ENCODE measurements at regions not wholly inside any gene's neighbourhood (a gene's known extent, or its start where the extent isn't known, plus 50 kb on each side); places are given as distances from the start of the nearest gene placed in this dataset.
A peak's percentile ranks its signal among the peaks of the same experiment; 100 is the strongest.

GRCh38 chr17:37839196-37839978 lies 84.8 kb upstream of the TBC1D3K start:
- no peak for DNase-seq (ENCODE audit: insufficient read length)
- no peak for FAIRE-seq
- TF ChIP-seq POLR2AphosphoS5 (IDR thresholded peaks at IDR 0.05; ENCODE audit: low read depth, low read length), result no peak
- TF ChIP-seq TAF1 (IDR thresholded peaks at IDR 0.05; ENCODE audit: borderline replicate concordance, low read depth, low read length), result no peak
- no peak for TF ChIP-seq POLR2A (IDR thresholded peaks at IDR 0.05; ENCODE audit: low read depth, low read length)

DNA sequence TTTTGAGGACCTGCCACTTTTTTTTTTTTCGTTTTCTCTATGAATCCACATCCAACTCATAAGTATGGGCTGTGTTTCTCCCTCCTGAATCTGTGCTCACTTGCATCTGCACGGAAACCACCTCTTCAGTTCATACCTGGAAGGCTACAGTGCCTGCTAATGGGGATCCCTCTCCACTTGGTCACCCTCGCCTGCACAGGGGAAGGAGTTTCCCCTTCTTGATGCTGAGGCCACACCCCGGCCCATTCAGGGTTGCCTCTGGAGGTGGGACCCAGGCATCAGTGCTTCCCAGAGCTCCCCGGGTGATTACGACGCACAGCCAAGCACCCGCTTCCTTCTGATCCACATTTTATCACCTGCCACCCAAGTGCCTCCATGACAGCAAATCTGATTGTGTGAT lies 85.9 kb upstream of the TBC1D3K start:
- DNase-seq (ENCODE audit: insufficient read length) (no peak), FAIRE-seq (no peak)
- TF ChIP-seq POLR2AphosphoS5 (IDR thresholded peaks at IDR 0.05; ENCODE audit: low read depth, low read length) (no peak), TAF1 (IDR thresholded peaks at IDR 0.05; ENCODE audit: borderline replicate concordance, low read depth, low read length) (no peak), POLR2A (IDR thresholded peaks at IDR 0.05; ENCODE audit: low read depth, low read length) (no peak)

GRCh38 chr17:37836593-37836992 lies 87.6 kb upstream of the TBC1D3K start:
- FAIRE-seq (no peak), DNase-seq (ENCODE audit: insufficient read length) (no peak)
- TF ChIP-seq TAF1 (IDR thresholded peaks at IDR 0.05; ENCODE audit: borderline replicate concordance, low read depth, low read length), result no peak
- TF ChIP-seq POLR2A (IDR thresholded peaks at IDR 0.05; ENCODE audit: low read depth, low read length), result no peak
- TF ChIP-seq POLR2AphosphoS5 (IDR thresholded peaks at IDR 0.05; ENCODE audit: low read depth, low read length), result no peak

DNA sequence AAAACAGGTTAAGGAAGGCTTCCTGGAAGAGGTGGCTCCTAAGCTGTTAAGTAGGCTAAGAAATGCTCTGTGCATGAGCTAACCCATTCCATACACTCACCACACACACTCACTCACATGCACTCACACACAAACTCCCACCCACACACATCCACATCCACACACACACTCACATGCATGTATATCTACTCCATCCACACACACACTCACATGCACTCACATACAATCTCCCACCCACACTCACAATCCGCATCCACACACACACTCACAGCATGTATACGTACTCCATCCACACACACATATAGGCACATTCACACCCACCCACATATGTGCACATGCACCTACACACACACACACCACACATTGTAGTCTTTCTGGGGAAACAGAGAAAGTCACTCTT lies 89.3 kb upstream of the HNF1B start:
- DNase-seq (ENCODE audit: insufficient read length), result no peak
- FAIRE-seq, result no peak
- no peak for TF ChIP-seq TAF1 (IDR thresholded peaks at IDR 0.05; ENCODE audit: borderline replicate concordance, low read depth, low read length)
- no peak for TF ChIP-seq POLR2AphosphoS5 (IDR thresholded peaks at IDR 0.05; ENCODE audit: low read depth, low read length)
- TF ChIP-seq POLR2A (IDR thresholded peaks at IDR 0.05; ENCODE audit: low read depth, low read length), result no peak

DNA sequence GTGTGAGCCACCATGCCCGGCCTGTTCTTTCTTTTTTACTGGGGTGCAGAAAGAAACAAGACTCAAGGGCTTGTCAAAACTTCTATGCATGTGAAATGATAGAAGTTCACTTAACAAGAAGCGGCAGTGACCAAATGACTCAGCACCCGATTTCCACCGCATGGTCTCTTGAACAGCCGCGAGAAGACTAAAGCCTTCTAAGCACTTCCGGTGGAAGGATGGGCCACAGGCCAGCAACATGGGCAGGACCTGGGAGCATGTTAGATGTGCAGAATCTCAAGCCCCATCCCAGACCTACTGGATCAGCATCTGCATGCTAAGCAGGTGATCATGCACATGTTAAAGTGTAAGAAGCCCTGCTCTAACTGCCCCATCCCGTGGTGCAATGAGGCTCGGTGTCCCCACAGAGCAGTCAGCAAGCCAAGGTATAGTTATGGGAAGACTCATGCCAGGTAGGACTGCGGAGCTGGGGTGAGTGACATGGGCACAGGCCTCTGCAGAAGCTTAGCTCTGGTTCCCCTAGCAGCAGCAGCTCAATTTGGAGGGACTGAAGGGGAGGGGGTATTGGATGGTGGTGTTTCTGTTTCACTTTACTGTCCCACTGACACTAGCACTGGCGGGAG lies 88.5 kb upstream of the HNF1B start:
- no peak for TF ChIP-seq POLR2A (IDR thresholded peaks at IDR 0.05; ENCODE audit: low read depth, low read length)
- TF ChIP-seq POLR2AphosphoS5 (IDR thresholded peaks at IDR 0.05; ENCODE audit: low read depth, low read length), result no peak
- no peak for TF ChIP-seq TAF1 (IDR thresholded peaks at IDR 0.05; ENCODE audit: borderline replicate concordance, low read depth, low read length)
- FAIRE-seq (no peak), DNase-seq (ENCODE audit: insufficient read length) (no peak)

DNA sequence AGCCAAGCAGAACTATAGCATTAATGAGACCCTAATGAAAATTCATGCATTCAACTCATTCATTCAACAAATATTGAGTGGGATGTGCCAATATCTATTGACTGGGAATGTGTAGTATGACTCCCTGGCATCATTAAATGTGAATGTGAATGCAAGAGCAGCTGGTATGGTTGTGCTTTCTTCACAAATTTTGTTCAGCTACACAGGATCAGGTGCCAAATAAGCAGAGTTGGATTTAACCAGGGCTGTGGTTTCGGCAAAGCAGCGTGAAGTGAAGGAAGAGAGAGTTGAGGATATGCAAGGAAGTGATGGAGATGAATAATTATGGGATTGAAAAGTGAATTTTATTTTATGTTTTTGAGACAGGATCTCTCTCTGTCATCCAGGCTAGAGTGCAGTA lies 87.1 kb upstream of the HNF1B start:
- DNase-seq (ENCODE audit: insufficient read length) (no peak), FAIRE-seq (no peak)
- no peak for TF ChIP-seq POLR2AphosphoS5 (IDR thresholded peaks at IDR 0.05; ENCODE audit: low read depth, low read length)
- no peak for TF ChIP-seq POLR2A (IDR thresholded peaks at IDR 0.05; ENCODE audit: low read depth, low read length)
- no peak for TF ChIP-seq TAF1 (IDR thresholded peaks at IDR 0.05; ENCODE audit: borderline replicate concordance, low read depth, low read length)

GRCh38 chr17:37831492-37831891 lies 86.6 kb upstream of the HNF1B start:
- FAIRE-seq, result no peak
- no peak for DNase-seq (ENCODE audit: insufficient read length)
- TF ChIP-seq TAF1 (IDR thresholded peaks at IDR 0.05; ENCODE audit: borderline replicate concordance, low read depth, low read length) (no peak), POLR2AphosphoS5 (IDR thresholded peaks at IDR 0.05; ENCODE audit: low read depth, low read length) (no peak), POLR2A (IDR thresholded peaks at IDR 0.05; ENCODE audit: low read depth, low read length) (no peak)

- FAIRE-seq (no peak), DNase-seq (ENCODE audit: insufficient read length) (no peak)
- TF ChIP-seq TAF1 (IDR thresholded peaks at IDR 0.05; ENCODE audit: borderline replicate concordance, low read depth, low read length), result peak; percentile 47; the same call in 1 of the 2 replicates
- no peak for TF ChIP-seq POLR2AphosphoS5 (IDR thresholded peaks at IDR 0.05; ENCODE audit: low read depth, low read length)
- no peak for TF ChIP-seq POLR2A (IDR thresholded peaks at IDR 0.05; ENCODE audit: low read depth, low read length)
These were observed 85.5 kb upstream of the HNF1B start for GRCh38 chr17:37830151-37830993.

DNA sequence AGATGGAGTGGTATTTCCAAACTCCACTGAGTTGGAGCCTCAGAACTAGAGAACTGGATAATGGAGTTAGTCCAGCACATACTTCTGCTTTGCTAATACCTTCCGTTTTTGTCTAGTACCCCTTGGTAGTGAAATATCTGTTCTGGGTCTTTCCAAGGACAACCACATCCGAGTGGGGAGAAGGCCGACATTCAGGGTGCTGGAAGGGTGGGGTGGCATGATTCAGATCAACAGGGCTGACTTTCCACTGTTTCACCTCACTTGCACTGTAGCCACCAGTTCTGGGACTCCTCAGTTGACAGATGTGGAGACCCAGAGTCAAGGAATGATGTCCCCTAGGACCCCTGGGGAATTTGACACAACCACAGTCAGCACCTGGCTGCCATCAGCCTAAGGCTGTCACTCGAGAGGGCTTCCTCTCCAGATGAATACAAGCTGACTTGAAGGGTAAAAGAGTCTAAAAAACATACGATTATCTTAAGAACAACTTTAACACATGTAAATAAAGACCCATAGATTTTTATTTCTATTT lies 84.8 kb upstream of the HNF1B start:
- no peak for FAIRE-seq
- TF ChIP-seq POLR2A (IDR thresholded peaks at IDR 0.05; ENCODE audit: low read depth, low read length) (0 out of 2 replicates have a peak, but pooled peaks have one; percentile 42), TAF1 (IDR thresholded peaks at IDR 0.05; ENCODE audit: borderline replicate concordance, low read depth, low read length) (peak; percentile 34; the same call in 1 of the 2 replicates), POLR2AphosphoS5 (IDR thresholded peaks at IDR 0.05; ENCODE audit: low read depth, low read length) (no peak)
- no peak for DNase-seq (ENCODE audit: insufficient read length)

- DNase-seq (ENCODE audit: insufficient read length), result no peak
- TF ChIP-seq TAF1 (IDR thresholded peaks at IDR 0.05; ENCODE audit: borderline replicate concordance, low read depth, low read length) (no peak), POLR2AphosphoS5 (IDR thresholded peaks at IDR 0.05; ENCODE audit: low read depth, low read length) (no peak), POLR2A (IDR thresholded peaks at IDR 0.05; ENCODE audit: low read depth, low read length) (no peak)
- no peak for FAIRE-seq
These were observed 83.8 kb upstream of the HNF1B start for GRCh38 chr17:37828651-37829124.

Data from GM12892 (cell line).